Left lung (tissue), 4 donors: ENCODE measurements at regions not wholly inside any gene's neighbourhood (a gene's known extent, or its start where the extent isn't known, plus 50 kb on each side); places are given as distances from the start of the nearest gene placed in this dataset.
A peak's percentile ranks its signal among the peaks of the same experiment; 100 is the strongest.

Experiments
- ATAC-seq: fragments of 200-7000 bp; cut with Tn5 transposase; one replicate; pipeline ENCODE4 v1.9.1; 2020; ENCODE audit warnings: moderate library complexity
- DNase-seq, 4 donors: peaks; one replicate each; pipeline ENCODE4 v3.0.0-alpha.2; 2013 to 2020
- H3K27ac ChIP-seq, 2 donors: fragments of 200-600 bp; sonication (generic) in 1 of 2; one replicate each; pipeline versions ENCODE4 v1.5.0 to v1.8.0; 2020 to 2021
- H3K27me3 ChIP-seq, 2 donors: fragments of 200-600 bp; sonication (generic) in 1 of 2; one replicate each; pipeline versions ENCODE4 v1.5.0 to v1.8.0; 2020 to 2021
- H3K36me3 ChIP-seq, 2 donors: fragments of 200-600 bp; sonication (generic) in 1 of 2; one replicate each; pipeline versions ENCODE4 v1.5.0 to v1.8.0; 2020 to 2021
- H3K4me1 ChIP-seq, 2 donors: fragments of 200-600 bp; one replicate each; pipeline ENCODE4 v1.8.0; 2021
- H3K4me3 ChIP-seq, 2 donors: fragments of 200-600 bp; sonication (generic) in 1 of 2; one replicate each; pipeline versions ENCODE4 v1.5.0 to v1.8.0; 2020 to 2021; ENCODE audit warnings: mild to moderate bottlenecking in 1 of 2
- H3K9me3 ChIP-seq, 2 donors: fragments of 200-600 bp; sonication (generic) in 1 of 2; one replicate each; pipeline versions ENCODE4 v1.5.0 to v1.8.0; 2020 to 2021
- intact Hi-C, 2 donors: fragments of 100-400 bp; cut with DNase I; formaldehyde crosslinking; loops; one replicate each; pipeline versions ENCODE4 v1.11.2 to v1.14.2; 2022
- TF ChIP-seq, protein P1 (sequence below), 2 donors: fragments of 200-600 bp; sonication (generic) in 1 of 2; IDR thresholded peaks; one replicate each; pipeline versions ENCODE4 v1.5.0 to v1.8.0; 2021; ENCODE audit warnings: antibody characterized with exemption in 2 of 2
- donor health status: DM: no; HTN: yes; CAD: no.
- donor health status: DM: no; HTN: no; CAD: no.

GRCh38 chr3:166223120-166223519 is 385.9 kb upstream of the BCHE start:
- TF ChIP-seq, protein P1, sequence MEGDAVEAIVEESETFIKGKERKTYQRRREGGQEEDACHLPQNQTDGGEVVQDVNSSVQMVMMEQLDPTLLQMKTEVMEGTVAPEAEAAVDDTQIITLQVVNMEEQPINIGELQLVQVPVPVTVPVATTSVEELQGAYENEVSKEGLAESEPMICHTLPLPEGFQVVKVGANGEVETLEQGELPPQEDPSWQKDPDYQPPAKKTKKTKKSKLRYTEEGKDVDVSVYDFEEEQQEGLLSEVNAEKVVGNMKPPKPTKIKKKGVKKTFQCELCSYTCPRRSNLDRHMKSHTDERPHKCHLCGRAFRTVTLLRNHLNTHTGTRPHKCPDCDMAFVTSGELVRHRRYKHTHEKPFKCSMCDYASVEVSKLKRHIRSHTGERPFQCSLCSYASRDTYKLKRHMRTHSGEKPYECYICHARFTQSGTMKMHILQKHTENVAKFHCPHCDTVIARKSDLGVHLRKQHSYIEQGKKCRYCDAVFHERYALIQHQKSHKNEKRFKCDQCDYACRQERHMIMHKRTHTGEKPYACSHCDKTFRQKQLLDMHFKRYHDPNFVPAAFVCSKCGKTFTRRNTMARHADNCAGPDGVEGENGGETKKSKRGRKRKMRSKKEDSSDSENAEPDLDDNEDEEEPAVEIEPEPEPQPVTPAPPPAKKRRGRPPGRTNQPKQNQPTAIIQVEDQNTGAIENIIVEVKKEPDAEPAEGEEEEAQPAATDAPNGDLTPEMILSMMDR (IDR thresholded peaks at IDR 0.05), result no peak
- Histone ChIP-seq H3K4me3 (no peak overlapping the region), H3K4me1 (no peaks in the 10 kb centered on the region), H3K27ac (no peak overlapping the region), H3K9me3 (peaks cover 0 to 11% of the 10 kb centered on the region in 2 donors), H3K36me3 (no peaks in the 10 kb centered on the region), H3K27me3 (no peaks in the 10 kb centered on the region)
- DNase-seq, result no peak
- ATAC-seq, result no peak
- intact Hi-C loops, result no loop called here

DNA sequence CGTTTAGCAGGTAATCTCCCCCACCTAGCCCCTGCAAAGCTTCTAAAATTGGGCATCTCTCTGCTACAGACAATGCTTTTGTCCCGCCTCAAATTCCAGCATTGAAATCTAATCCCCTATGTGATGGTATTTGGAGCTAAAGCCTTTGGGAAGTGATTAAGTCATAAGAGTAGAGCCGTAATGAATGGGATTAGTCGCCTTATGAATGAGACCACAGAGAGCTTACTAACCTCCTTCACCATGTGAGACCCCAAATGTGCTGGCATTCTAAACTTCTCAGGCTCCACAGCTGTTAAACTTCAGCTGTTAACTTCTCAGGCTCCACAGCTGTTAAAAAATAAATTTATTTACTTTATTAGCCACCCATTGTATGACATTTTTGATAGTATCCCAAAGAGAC is 374.2 kb upstream of the BCHE start:
- TF ChIP-seq, protein P1 (IDR thresholded peaks at IDR 0.05), result no peak
- ATAC-seq (no peak), DNase-seq (no peak)
- no peak overlapping the region for H3K4me3 ChIP-seq
- no peaks in the 10 kb centered on the region for H3K27me3 ChIP-seq
- peaks cover 0 to 3% of the 10 kb centered on the region in 2 donors for H3K9me3 ChIP-seq
- no peaks in the 10 kb centered on the region for H3K36me3 ChIP-seq
- no peak overlapping the region for H3K27ac ChIP-seq
- H3K4me1 ChIP-seq, result no peaks in the 10 kb centered on the region
- intact Hi-C loops, result no loop called here

DNA sequence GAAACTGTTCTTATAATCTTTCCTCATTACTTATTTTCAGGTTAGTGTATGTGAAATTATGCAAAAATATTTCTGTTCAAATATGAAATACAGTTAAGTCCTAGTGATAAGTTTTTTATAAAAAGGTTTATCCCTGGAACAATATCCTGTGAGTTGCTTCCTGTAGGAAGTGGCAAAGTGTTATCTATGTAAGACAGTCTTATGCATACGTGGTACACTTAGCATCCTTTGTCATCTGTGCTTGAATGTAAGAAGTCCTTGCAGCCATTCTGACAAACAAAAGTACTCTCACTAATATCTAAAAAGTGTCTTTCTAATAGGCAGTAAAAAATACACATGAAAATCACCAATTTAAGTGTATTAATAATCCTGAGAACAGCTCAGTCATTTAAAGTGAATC is 372.5 kb upstream of the BCHE start:
- Histone ChIP-seq H3K36me3 (no peaks in the 10 kb centered on the region), H3K27ac (no peak overlapping the region), H3K27me3 (no peaks in the 10 kb centered on the region), H3K9me3 (peaks cover 0 to 3% of the 10 kb centered on the region in 2 donors), H3K4me1 (no peaks in the 10 kb centered on the region), H3K4me3 (no peak overlapping the region)
- TF ChIP-seq, protein P1 (IDR thresholded peaks at IDR 0.05), result no peak
- intact Hi-C loops, result no loop called here
- DNase-seq, result no peak
- ATAC-seq, result no peak

DNA sequence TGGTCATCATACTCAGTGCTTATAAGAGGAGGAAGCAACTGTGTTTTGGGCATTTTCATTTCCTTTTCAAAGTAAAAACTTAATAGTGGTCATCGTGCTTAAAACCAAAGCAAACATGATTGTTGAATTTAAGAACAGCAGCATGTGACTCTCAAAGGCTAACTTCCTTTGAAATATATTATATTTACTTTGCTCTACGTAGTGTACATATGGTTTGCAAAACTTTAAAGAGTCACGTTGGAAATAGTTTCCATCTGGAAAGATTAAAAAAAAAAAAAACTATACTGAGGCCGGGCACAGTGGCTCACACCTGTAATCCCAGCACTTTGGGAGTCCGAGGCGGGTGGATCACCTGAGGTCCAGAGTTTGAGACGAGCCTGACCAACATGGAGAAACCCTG is 367.9 kb upstream of the BCHE start:
- no peak for ATAC-seq
- intact Hi-C loops, result no loop called here

GRCh38 chr3:166201476-166201875 is 364.3 kb upstream of the BCHE start:
- no peaks in the 10 kb centered on the region for H3K27me3 ChIP-seq
- H3K9me3 ChIP-seq, result peaks cover 0 to 6% of the 10 kb centered on the region in 2 donors
- intact Hi-C loops, result no loop called here
- no peak overlapping the region for H3K27ac ChIP-seq
- H3K36me3 ChIP-seq, result no peaks in the 10 kb centered on the region
- ATAC-seq (no peak), DNase-seq (no peak)
- TF ChIP-seq, protein P1 (IDR thresholded peaks at IDR 0.05), result no peak
- H3K4me3 ChIP-seq, result no peak overlapping the region
- no peaks in the 10 kb centered on the region for H3K4me1 ChIP-seq

More for the DNA sequence above, 367.9 kb upstream of the BCHE start:
- Histone ChIP-seq H3K27ac (no peak overlapping the region), H3K4me3 (no peak overlapping the region), H3K36me3 (no peaks in the 10 kb centered on the region), H3K27me3 (no peaks in the 10 kb centered on the region), H3K4me1 (no peaks in the 10 kb centered on the region), H3K9me3 (peaks cover 0 to 6% of the 10 kb centered on the region in 2 donors)
- TF ChIP-seq, protein P1 (IDR thresholded peaks at IDR 0.05), result no peak
- peak in 1 of 4 donors; percentile 13 for DNase-seq
